ENCODE measurements at regions not wholly inside any gene's neighbourhood (a gene's known extent, or its start where the extent isn't known, plus 50 kb on each side); places are given as distances from the start of the nearest gene placed in this dataset.

DNA sequence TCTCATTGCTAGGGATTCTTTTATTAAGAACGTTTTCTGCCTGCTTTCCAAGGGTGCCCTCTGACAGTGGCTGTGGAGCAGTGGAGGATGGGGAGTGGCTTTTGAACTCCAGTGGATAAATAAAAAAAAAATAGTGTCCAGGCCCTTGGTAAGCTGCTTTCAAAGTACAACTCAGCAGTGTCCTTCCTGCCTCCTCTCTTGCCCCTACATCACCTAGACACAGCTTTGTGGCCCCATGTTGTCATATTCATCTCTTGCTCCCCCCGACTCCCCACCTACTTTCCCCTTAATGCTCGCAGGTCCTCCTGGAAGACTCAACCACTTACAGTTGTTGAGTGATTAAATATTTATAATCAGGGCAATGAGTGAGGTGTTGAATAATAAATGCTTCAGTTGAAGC lies 880.9 kb downstream of the BCL11B start:
- Histone ChIP-seq H3K4me1 (ENCODE audit: control insufficient read depth in 1 of 2, low read depth in 2 of 2) (no peaks in the 10 kb centered on the region), H3K9me3 (no peaks in the 10 kb centered on the region), H3K27ac (no peak overlapping the region), H3K4me3 (no peak overlapping the region), H3K27me3 (replicated peaks; ENCODE audit: insufficient read depth) (no peaks in the 10 kb centered on the region), H3K36me3 (no peaks in the 10 kb centered on the region)
- ATAC-seq (ENCODE audit: insufficient number of reproducible peaks, low FRiP score, low read depth) (no peak), DNase-seq (ENCODE audit: low spot score) (no peak)
- TF ChIP-seq, protein P1, sequence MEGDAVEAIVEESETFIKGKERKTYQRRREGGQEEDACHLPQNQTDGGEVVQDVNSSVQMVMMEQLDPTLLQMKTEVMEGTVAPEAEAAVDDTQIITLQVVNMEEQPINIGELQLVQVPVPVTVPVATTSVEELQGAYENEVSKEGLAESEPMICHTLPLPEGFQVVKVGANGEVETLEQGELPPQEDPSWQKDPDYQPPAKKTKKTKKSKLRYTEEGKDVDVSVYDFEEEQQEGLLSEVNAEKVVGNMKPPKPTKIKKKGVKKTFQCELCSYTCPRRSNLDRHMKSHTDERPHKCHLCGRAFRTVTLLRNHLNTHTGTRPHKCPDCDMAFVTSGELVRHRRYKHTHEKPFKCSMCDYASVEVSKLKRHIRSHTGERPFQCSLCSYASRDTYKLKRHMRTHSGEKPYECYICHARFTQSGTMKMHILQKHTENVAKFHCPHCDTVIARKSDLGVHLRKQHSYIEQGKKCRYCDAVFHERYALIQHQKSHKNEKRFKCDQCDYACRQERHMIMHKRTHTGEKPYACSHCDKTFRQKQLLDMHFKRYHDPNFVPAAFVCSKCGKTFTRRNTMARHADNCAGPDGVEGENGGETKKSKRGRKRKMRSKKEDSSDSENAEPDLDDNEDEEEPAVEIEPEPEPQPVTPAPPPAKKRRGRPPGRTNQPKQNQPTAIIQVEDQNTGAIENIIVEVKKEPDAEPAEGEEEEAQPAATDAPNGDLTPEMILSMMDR (IDR thresholded peaks at IDR 0.05), result no peak

- TF ChIP-seq, protein P1 (IDR thresholded peaks at IDR 0.05), result no peak
- no peaks in the 10 kb centered on the region for H3K27me3 ChIP-seq (replicated peaks; ENCODE audit: insufficient read depth)
- no peak overlapping the region for H3K27ac ChIP-seq
- H3K4me3 ChIP-seq, result no peak overlapping the region
- no peak for DNase-seq (ENCODE audit: low spot score)
- no peaks in the 10 kb centered on the region for H3K9me3 ChIP-seq
- H3K4me1 ChIP-seq (ENCODE audit: control insufficient read depth in 1 of 2, low read depth in 2 of 2), result no peaks in the 10 kb centered on the region
- no peak for ATAC-seq (ENCODE audit: insufficient number of reproducible peaks, low FRiP score, low read depth)
- no peaks in the 10 kb centered on the region for H3K36me3 ChIP-seq
Observed at GRCh38 chr14:98393527-98393926, 878.5 kb downstream of the BCL11B start.

GRCh38 chr14:98404811-98405210 lies 867.2 kb downstream of the BCL11B start:
- Histone ChIP-seq H3K27me3 (replicated peaks; ENCODE audit: insufficient read depth) (no peaks in the 10 kb centered on the region), H3K27ac (no peak overlapping the region), H3K4me1 (ENCODE audit: control insufficient read depth in 1 of 2, low read depth in 2 of 2) (no peaks in the 10 kb centered on the region), H3K9me3 (no peaks in the 10 kb centered on the region), H3K4me3 (no peak overlapping the region), H3K36me3 (no peaks in the 10 kb centered on the region)
- TF ChIP-seq, protein P1 (IDR thresholded peaks at IDR 0.05), result no peak
- ATAC-seq (ENCODE audit: insufficient number of reproducible peaks, low FRiP score, low read depth), result no peak
- no peak for DNase-seq (ENCODE audit: low spot score)

- H3K27me3 ChIP-seq (replicated peaks; ENCODE audit: insufficient read depth), result no peaks in the 10 kb centered on the region
- H3K4me3 ChIP-seq, result no peak overlapping the region
- H3K9me3 ChIP-seq, result no peaks in the 10 kb centered on the region
- H3K36me3 ChIP-seq, result no peaks in the 10 kb centered on the region
- H3K27ac ChIP-seq, result no peak overlapping the region
- TF ChIP-seq, protein P1 (IDR thresholded peaks at IDR 0.05), result no peak
- H3K4me1 ChIP-seq (ENCODE audit: control insufficient read depth in 1 of 2, low read depth in 2 of 2), result no peaks in the 10 kb centered on the region
- no peak for ATAC-seq (ENCODE audit: insufficient number of reproducible peaks, low FRiP score, low read depth)
- DNase-seq (ENCODE audit: low spot score), result no peak
Observed at GRCh38 chr14:98408024-98408555, 863.9 kb downstream of the BCL11B start.

GRCh38 chr14:98408713-98409112 lies 863.3 kb downstream of the BCL11B start:
- TF ChIP-seq, protein P1 (IDR thresholded peaks at IDR 0.05), result no peak
- H3K9me3 ChIP-seq, result no peaks in the 10 kb centered on the region
- no peak overlapping the region for H3K27ac ChIP-seq
- no peak overlapping the region for H3K4me3 ChIP-seq
- no peaks in the 10 kb centered on the region for H3K4me1 ChIP-seq (ENCODE audit: control insufficient read depth in 1 of 2, low read depth in 2 of 2)
- ATAC-seq (ENCODE audit: insufficient number of reproducible peaks, low FRiP score, low read depth), result no peak
- DNase-seq (ENCODE audit: low spot score), result no peak
- H3K27me3 ChIP-seq (replicated peaks; ENCODE audit: insufficient read depth), result no peaks in the 10 kb centered on the region
- no peaks in the 10 kb centered on the region for H3K36me3 ChIP-seq
